ENCODE measurements at regions not wholly inside any gene's neighbourhood (a gene's known extent, or its start where the extent isn't known, plus 50 kb on each side); places are given as distances from the start of the nearest gene placed in this dataset.

DNA sequence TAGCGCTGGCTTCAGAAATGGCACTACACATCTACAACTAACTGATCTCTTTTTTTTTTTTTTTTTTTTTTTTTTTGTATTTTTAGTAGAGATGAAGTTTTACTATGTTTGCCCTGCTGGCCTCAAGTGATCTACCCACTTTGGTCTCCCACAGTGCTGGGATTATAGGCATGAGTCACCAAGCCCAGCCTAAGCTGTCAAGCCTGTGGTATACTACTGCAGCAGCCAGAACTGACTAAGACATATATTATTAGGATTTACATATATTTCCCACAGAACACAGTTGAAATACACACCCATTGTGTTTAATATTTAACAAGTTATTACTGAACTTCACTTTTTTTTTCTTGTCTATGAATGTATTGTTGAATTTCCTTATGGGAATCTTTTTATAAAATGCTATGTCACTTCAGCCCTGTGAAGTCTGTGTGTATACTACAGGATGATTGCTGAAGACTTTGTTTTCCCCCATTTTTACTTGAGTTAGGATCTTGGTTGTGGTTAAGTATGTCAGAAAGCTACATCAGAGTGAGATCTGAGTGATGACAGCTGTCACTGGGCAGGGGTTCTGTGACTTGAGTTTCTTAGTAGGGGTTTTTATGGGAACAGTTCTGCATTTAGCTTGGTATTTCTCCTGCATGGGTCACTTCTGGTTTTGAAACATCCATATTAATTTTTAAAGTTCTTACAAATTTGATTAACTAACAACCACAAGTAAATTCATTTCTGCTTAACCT is 481.5 kb downstream of the CDY2B start:
- 85 to 100% (median 90%) methylated on average over 1 of the region's 1 CpG; no CpG with 5 or more reads in 2 of the 5 donors for WGBS, 5 donors
- Histone ChIP-seq H3K4me3 (no peak overlapping the region), H3K9me3 (no peaks in the 10 kb centered on the region), H3K36me3 (no peaks in the 10 kb centered on the region), H3K27ac (no peak overlapping the region), H3K4me1 (no peaks in the 10 kb centered on the region), H3K27me3 (no peaks in the 10 kb centered on the region)
- no peak for DNase-seq
- no peak for TF ChIP-seq EP300 (IDR thresholded peaks at IDR 0.05)
- intact Hi-C loops (cut with DNase I; ENCODE audit: low total_unique reads), result no loop called here

DNA sequence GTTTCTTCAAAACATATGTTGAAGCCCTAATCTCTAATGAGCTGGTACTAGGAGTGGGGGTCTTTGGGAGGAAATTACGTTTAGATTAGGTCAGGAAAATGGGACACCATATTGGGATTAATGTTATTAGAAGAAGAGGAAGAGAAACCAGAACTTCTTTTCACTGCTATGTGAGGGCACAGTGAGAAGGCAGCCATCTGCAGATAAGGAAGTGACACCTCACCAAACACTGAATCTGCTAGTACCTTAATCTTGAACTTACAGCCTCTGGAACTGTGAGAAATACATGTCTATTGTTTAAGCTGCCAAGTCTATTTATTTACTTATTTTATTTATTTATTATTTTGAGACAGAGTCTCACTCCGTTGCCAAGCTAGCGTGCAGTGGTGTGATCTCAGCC is 482.4 kb downstream of the CDY2B start:
- H3K9me3 ChIP-seq, result no peaks in the 10 kb centered on the region
- TF ChIP-seq POLR2AphosphoS5 (IDR thresholded peaks at IDR 0.05) (no peak), EP300 (IDR thresholded peaks at IDR 0.05) (no peak), POLR2A (IDR thresholded peaks at IDR 0.05) (no peak)
- TF ChIP-seq, protein P1, sequence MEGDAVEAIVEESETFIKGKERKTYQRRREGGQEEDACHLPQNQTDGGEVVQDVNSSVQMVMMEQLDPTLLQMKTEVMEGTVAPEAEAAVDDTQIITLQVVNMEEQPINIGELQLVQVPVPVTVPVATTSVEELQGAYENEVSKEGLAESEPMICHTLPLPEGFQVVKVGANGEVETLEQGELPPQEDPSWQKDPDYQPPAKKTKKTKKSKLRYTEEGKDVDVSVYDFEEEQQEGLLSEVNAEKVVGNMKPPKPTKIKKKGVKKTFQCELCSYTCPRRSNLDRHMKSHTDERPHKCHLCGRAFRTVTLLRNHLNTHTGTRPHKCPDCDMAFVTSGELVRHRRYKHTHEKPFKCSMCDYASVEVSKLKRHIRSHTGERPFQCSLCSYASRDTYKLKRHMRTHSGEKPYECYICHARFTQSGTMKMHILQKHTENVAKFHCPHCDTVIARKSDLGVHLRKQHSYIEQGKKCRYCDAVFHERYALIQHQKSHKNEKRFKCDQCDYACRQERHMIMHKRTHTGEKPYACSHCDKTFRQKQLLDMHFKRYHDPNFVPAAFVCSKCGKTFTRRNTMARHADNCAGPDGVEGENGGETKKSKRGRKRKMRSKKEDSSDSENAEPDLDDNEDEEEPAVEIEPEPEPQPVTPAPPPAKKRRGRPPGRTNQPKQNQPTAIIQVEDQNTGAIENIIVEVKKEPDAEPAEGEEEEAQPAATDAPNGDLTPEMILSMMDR (IDR thresholded peaks at IDR 0.05), result no peak
- no peaks in the 10 kb centered on the region for H3K36me3 ChIP-seq
- H3K27me3 ChIP-seq, result no peaks in the 10 kb centered on the region
- H3K4me1 ChIP-seq, result no peaks in the 10 kb centered on the region
- 58 to 72% (median 68%) methylated on average over 3 of the region's 3 CpGs; no CpG with 5 or more reads in 2 of the 5 donors for WGBS, 5 donors
- DNase-seq, result no peak
- H3K27ac ChIP-seq, result no peak overlapping the region
- intact Hi-C loops (cut with DNase I; ENCODE audit: low total_unique reads), result no loop called here
- H3K4me3 ChIP-seq, result no peak overlapping the region

DNA sequence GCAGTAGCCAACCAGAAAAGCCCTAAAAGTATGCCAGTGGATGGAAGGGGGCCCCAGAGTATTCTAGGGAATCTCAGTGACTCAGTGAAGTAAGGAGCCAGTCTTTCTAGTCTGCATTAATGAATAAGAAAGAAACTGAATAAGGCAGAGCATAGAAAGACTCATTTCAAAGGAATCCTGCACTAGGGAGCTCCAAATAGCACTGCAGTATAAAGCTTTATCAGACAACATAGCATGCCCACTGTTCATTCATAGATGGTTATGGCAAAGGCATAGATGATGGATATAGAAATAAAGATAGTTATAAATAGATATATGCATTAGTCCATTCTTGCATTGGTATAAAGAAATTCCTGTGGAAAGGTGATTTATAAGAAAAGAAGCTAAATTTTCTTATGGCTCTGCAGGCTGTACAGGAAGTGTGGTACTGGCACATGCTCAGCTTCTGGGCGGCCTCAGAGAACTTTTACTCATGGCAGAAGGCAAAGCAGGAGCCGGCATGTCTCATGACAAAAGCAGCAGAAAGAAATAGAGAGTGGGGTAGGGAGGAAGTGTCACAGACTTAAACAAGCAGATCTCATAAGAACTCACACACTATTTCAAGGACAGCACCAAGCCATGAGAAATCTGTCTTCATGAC is 498.5 kb downstream of the CDY2B start:
- DNase-seq, result no peak
- TF ChIP-seq, protein P1 (IDR thresholded peaks at IDR 0.05), result no peak
- TF ChIP-seq POLR2AphosphoS5 (IDR thresholded peaks at IDR 0.05) (no peak), EP300 (IDR thresholded peaks at IDR 0.05) (no peak), POLR2A (IDR thresholded peaks at IDR 0.05) (no peak)

DNA sequence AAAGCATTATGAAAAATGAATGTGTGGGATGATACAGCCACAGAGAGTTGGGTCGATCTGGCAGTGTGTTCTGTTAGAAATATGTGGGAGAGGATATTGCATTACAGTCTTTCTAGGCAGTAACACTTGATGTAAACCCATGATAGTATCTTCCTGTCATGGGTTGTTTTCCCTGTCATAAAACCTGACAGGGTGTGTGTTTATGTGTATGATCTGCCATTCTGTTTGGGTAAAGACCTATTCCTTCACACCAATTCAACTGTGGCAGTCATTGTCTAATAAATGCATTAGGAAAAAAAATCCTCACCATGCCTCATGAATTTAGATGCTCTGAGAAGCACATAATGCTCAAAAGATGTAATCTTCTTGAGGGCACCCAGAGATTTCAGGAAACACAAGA is 501.7 kb downstream of the CDY2B start:
- intact Hi-C loops (cut with DNase I; ENCODE audit: low total_unique reads), result no loop called here
- H3K4me1 ChIP-seq, result no peaks in the 10 kb centered on the region
- H3K4me3 ChIP-seq, result no peak overlapping the region
- no peak for TF ChIP-seq EP300 (IDR thresholded peaks at IDR 0.05)
- TF ChIP-seq, protein P1 (IDR thresholded peaks at IDR 0.05), result no peak
- TF ChIP-seq POLR2A (IDR thresholded peaks at IDR 0.05), result no peak
- no peak for TF ChIP-seq POLR2AphosphoS5 (IDR thresholded peaks at IDR 0.05)
- no peak overlapping the region for H3K27ac ChIP-seq
- 25 to 26% (median 26%) methylated on average over 1 of the region's 1 CpG; no CpG with 5 or more reads in 2 of the 5 donors for WGBS, 5 donors
- H3K9me3 ChIP-seq, result no peaks in the 10 kb centered on the region
- no peaks in the 10 kb centered on the region for H3K36me3 ChIP-seq
- no peaks in the 10 kb centered on the region for H3K27me3 ChIP-seq
- DNase-seq, result no peak

More for the DNA sequence above, 498.5 kb downstream of the CDY2B start:
- H3K4me1 ChIP-seq, result no peaks in the 10 kb centered on the region
- no peak overlapping the region for H3K27ac ChIP-seq
- no peaks in the 10 kb centered on the region for H3K9me3 ChIP-seq
- no peak overlapping the region for H3K4me3 ChIP-seq
- WGBS, 5 donors, result 68 to 83% (median 73%) methylated on average over 2 of the region's 2 CpGs; no CpG with 5 or more reads in 2 of the 5 donors
- intact Hi-C loops (cut with DNase I; ENCODE audit: low total_unique reads), result no loop called here
- H3K27me3 ChIP-seq, result no peaks in the 10 kb centered on the region
- H3K36me3 ChIP-seq, result no peaks in the 10 kb centered on the region

DNA sequence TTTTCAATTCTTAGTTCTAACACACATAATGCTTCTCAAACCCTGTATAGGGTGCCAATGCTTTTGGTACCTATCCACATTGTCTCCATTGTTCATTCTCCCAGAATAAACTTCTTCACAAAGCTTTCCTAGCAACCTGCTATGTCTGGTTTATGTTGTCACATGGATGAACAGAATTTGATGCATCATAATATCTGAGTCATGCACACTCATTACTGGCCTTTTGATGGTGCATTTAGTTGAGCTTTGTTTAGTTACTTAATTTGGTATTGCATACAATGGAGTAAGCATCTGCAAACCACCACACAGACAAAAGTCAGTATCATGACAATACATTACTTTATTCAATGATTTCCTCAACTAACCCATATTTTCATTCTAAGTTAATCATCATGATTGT is 511.6 kb downstream of the CDY2B start:
- intact Hi-C loops (cut with DNase I; ENCODE audit: low total_unique reads), result no loop called here
- Histone ChIP-seq H3K27ac (no peak overlapping the region), H3K27me3 (no peaks in the 10 kb centered on the region), H3K9me3 (no peaks in the 10 kb centered on the region), H3K4me3 (no peak overlapping the region), H3K4me1 (no peaks in the 10 kb centered on the region), H3K36me3 (no peaks in the 10 kb centered on the region)
- DNase-seq, result no peak
- no peak for TF ChIP-seq POLR2AphosphoS5 (IDR thresholded peaks at IDR 0.05)
- no peak for TF ChIP-seq EP300 (IDR thresholded peaks at IDR 0.05)
- no peak for TF ChIP-seq POLR2A (IDR thresholded peaks at IDR 0.05)
- TF ChIP-seq, protein P1 (IDR thresholded peaks at IDR 0.05), result no peak
